Calu3 (cell line): ENCODE measurements at regions not wholly inside any gene's neighbourhood (a gene's known extent, or its start where the extent isn't known, plus 50 kb on each side); places are given as distances from the start of the nearest gene placed in this dataset.
"Not testable (repeated sequence)": the region's sequence is repeated elsewhere in the genome, so short reads cannot be mapped to it uniquely, and the experiment has no call there.

Experiments
- BruUV-seq: library from RNA; stranded (reverse); fragments of 400-500 nt; replicated peaks from 2 replicates; lab custom pipeline; 2021; lab: Mats Ljungman, UMichigan
- CTCF ChIA-PET: fragments of 300-600 bp; sonication (Branson Sonifier 250); formaldehyde crosslinking; loops from one replicate; lab custom pipeline; 2022; ENCODE audit warnings: antibody characterized with exemption; lab: Charles Lee
- DNase-seq: peaks from one replicate; pipeline ENCODE4 v3.0.0; 2022
- H3K27ac Mint-ChIP-seq: one replicate; pipeline ENCODE4 v1.8.0; 2022; ENCODE audit warnings: mixed read lengths; ENCODE audit not compliant: unreplicated experiment
- H3K27me3 Mint-ChIP-seq: one replicate; pipeline ENCODE4 v1.8.0; 2022; ENCODE audit warnings: mixed read lengths; ENCODE audit not compliant: unreplicated experiment
- H3K36me3 Mint-ChIP-seq: one replicate; pipeline ENCODE4 v1.8.0; 2022; ENCODE audit warnings: mild to moderate bottlenecking, moderate library complexity, mixed read lengths; ENCODE audit not compliant: insufficient read depth, unreplicated experiment
- H3K4me1 Mint-ChIP-seq: one replicate; pipeline ENCODE4 v1.8.0; 2022; ENCODE audit warnings: mild to moderate bottlenecking, low read depth, mixed read lengths; ENCODE audit not compliant: unreplicated experiment
- H3K4me3 Mint-ChIP-seq: one replicate; pipeline ENCODE4 v1.8.0; 2022; ENCODE audit warnings: mild to moderate bottlenecking, low read depth, moderate library complexity, mixed read lengths; ENCODE audit not compliant: unreplicated experiment
- H3K9me3 Mint-ChIP-seq: one replicate; pipeline ENCODE4 v1.8.0; 2022; ENCODE audit warnings: low read depth, mixed read lengths; ENCODE audit not compliant: unreplicated experiment
- CTCF ChIP-seq: fragments of 200-600 bp; IDR thresholded peaks from one replicate; pipeline ENCODE4 v1.8.0; 2022; ENCODE audit warnings: antibody characterized with exemption; ENCODE audit not compliant: unreplicated experiment
- intact Hi-C: fragments of 100-400 bp; cut with micrococcal nuclease; formaldehyde crosslinking; loops from one replicate; pipeline ENCODE4 v1.10.0; 2022; ENCODE audit not compliant: unreplicated experiment

GRCh38 chr13:50133358-50133953 is 118.2 kb downstream of the KCNRG start:
- intact Hi-C loops = no loop called here
- TF ChIP-seq CTCF = no peak
- Mint-ChIP-seq H3K36me3 (no peaks in the 10 kb centered on the region), H3K4me3 (no peak overlapping the region), H3K27me3 (no peaks in the 10 kb centered on the region), H3K4me1 (no peaks in the 10 kb centered on the region), H3K27ac (no peak overlapping the region), H3K9me3 (no peaks in the 10 kb centered on the region)
- BruUV-seq = no TSS peak
- DNase-seq = no peak
- CTCF ChIA-PET = no interaction called here

- H3K27ac Mint-ChIP-seq = no peak overlapping the region
- DNase-seq = no peak
- H3K9me3 Mint-ChIP-seq = no peaks in the 10 kb centered on the region
- no peaks in the 10 kb centered on the region for H3K4me1 Mint-ChIP-seq
- intact Hi-C loops = no loop called here
- CTCF ChIA-PET = no interaction called here
- TF ChIP-seq CTCF = no peak
- H3K36me3 Mint-ChIP-seq = no peaks in the 10 kb centered on the region
- H3K27me3 Mint-ChIP-seq = no peaks in the 10 kb centered on the region
- H3K4me3 Mint-ChIP-seq = no peak overlapping the region
- BruUV-seq = no TSS peak
Observed at GRCh38 chr13:50136226-50136625, 121.0 kb downstream of the KCNRG start.

GRCh38 chr13:50136678-50137077 is 121.4 kb downstream of the KCNRG start:
- H3K4me3 Mint-ChIP-seq = no peak overlapping the region
- no peaks in the 10 kb centered on the region for H3K4me1 Mint-ChIP-seq
- DNase-seq = no peak
- H3K27ac Mint-ChIP-seq = no peak overlapping the region
- intact Hi-C loops = no loop called here
- BruUV-seq = no TSS peak
- no peaks in the 10 kb centered on the region for H3K27me3 Mint-ChIP-seq
- no peaks in the 10 kb centered on the region for H3K9me3 Mint-ChIP-seq
- no peak for TF ChIP-seq CTCF
- H3K36me3 Mint-ChIP-seq = no peaks in the 10 kb centered on the region
- CTCF ChIA-PET = no interaction called here

GRCh38 chr13:50139435-50139934 is 124.2 kb downstream of the KCNRG start:
- H3K4me3 Mint-ChIP-seq, H3K4me1 Mint-ChIP-seq, H3K9me3 Mint-ChIP-seq, H3K27ac Mint-ChIP-seq, intact Hi-C loops, H3K27me3 Mint-ChIP-seq, CTCF ChIA-PET, H3K36me3 Mint-ChIP-seq, DNase-seq, BruUV-seq: not testable (repeated sequence)

GRCh38 chr13:50140153-50140552 is 124.9 kb downstream of the KCNRG start:
- Mint-ChIP-seq H3K27ac (no peak overlapping the region), H3K9me3 (no peaks in the 10 kb centered on the region), H3K4me3 (no peak overlapping the region), H3K4me1 (no peaks in the 10 kb centered on the region), H3K27me3 (no peaks in the 10 kb centered on the region), H3K36me3 (no peaks in the 10 kb centered on the region)
- intact Hi-C loops = no loop called here
- no TSS peak for BruUV-seq
- TF ChIP-seq CTCF = no peak
- CTCF ChIA-PET = no interaction called here
- DNase-seq = no peak
